GM23248 (cell line): ENCODE measurements at regions not wholly inside any gene's neighbourhood (a gene's known extent, or its start where the extent isn't known, plus 50 kb on each side); places are given as distances from the start of the nearest gene placed in this dataset.

Source experiments
- EZH2 ChIP-seq: fragments of 200-600 bp; sonication (generic); IDR thresholded peaks from 2 replicates; pipeline ENCODE4 v1.6.1; 2018; ENCODE audit warnings: antibody characterized with exemption, mild to moderate bottlenecking; ENCODE audit not compliant: insufficient read depth, poor library complexity, severe bottlenecking
- EZH2phosphoT487 ChIP-seq: fragments of 200-600 bp; sonication (generic); IDR thresholded peaks from 2 replicates; pipeline ENCODE4 v1.6.1; 2018; ENCODE audit warnings: antibody characterized with exemption, moderate library complexity, mild to moderate bottlenecking, low read depth; ENCODE audit not compliant: insufficient read depth

GRCh38 chr19:23520441-23520840, 125.2 kb upstream of the ZNF91 start:
- no peak for TF ChIP-seq EZH2
- no peak for TF ChIP-seq EZH2phosphoT487
